Keratinocyte (primary cell): ENCODE measurements at regions not wholly inside any gene's neighbourhood (a gene's known extent, or its start where the extent isn't known, plus 50 kb on each side); places are given as distances from the start of the nearest gene placed in this dataset.

Experiments
- DNase-seq: peaks from one replicate; pipeline ENCODE4 v3.0.0-alpha.2; 2011; ENCODE audit warnings: low read depth, missing footprints, low spot score
- FAIRE-seq: peaks from 2 replicates; lab custom pipeline; 2011; peaks lifted over from hg19 to GRCh38; lab: Jason Lieb, UNC
- H2AFZ ChIP-seq: 2 replicates; pipeline ENCODE4 v1.6.0; 2012; ENCODE audit warnings: low read length, control low read depth, inconsistent platforms; ENCODE audit not compliant: control insufficient read depth
- H3K27ac ChIP-seq: 2 replicates; pipeline ENCODE4 v1.5.1; 2011; ENCODE audit warnings: low read length; ENCODE audit not compliant: control insufficient read depth, insufficient read depth
- H3K27me3 ChIP-seq: 3 replicates; pipeline ENCODE4 v1.6.0; 2011; ENCODE audit warnings: low read length; ENCODE audit not compliant: control insufficient read depth, insufficient read depth; ENCODE audit errors: extremely low read depth
- H3K36me3 ChIP-seq, 2 experiments: 2 replicates in 1 of 2; 3 replicates in 1 of 2; pipeline ENCODE4 v1.5.1; 2011; ENCODE audit warnings: low read length in 2 of 2, mild to moderate bottlenecking in 1 of 2; ENCODE audit not compliant: control insufficient read depth in 2 of 2, insufficient read depth in 2 of 2; ENCODE audit errors: extremely low read depth in 1 of 2
- H3K4me1 ChIP-seq: 3 replicates; pipeline ENCODE4 v1.5.1; 2011; ENCODE audit warnings: low read length; ENCODE audit not compliant: control insufficient read depth, insufficient read depth; ENCODE audit errors: extremely low read depth
- H3K4me2 ChIP-seq: 3 replicates; pipeline ENCODE4 v1.6.0; 2011; ENCODE audit warnings: low read depth, low read length; ENCODE audit not compliant: control insufficient read depth, insufficient read depth; ENCODE audit errors: extremely low read depth
- H3K4me3 ChIP-seq, 3 experiments: fragments of 200-600 bp in 1 of 3; sonication (generic) in 1 of 3; 2 replicates in 2 of 3; 3 replicates in 1 of 3; pipeline ENCODE4 v1.5.1; 2011 to 2016; ENCODE audit warnings: low read length in 3 of 3, mild to moderate bottlenecking in 3 of 3, control low read depth in 2 of 3, inconsistent platforms in 1 of 3, low read depth in 1 of 3, mixed read lengths in 1 of 3, mixed run types in 1 of 3, moderate library complexity in 1 of 3; ENCODE audit not compliant: control insufficient read depth in 2 of 3, insufficient read depth in 2 of 3; ENCODE audit errors: extremely low read depth in 1 of 3
- H3K79me2 ChIP-seq: 2 replicates; pipeline ENCODE4 v1.6.0; 2012; ENCODE audit warnings: low read length; ENCODE audit not compliant: control insufficient read depth, insufficient read depth
- H3K9ac ChIP-seq: 3 replicates; pipeline ENCODE4 v1.6.0; 2011; ENCODE audit warnings: low read length; ENCODE audit not compliant: control insufficient read depth, insufficient read depth; ENCODE audit errors: extremely low read depth
- H3K9me1 ChIP-seq: 3 replicates; pipeline ENCODE4 v1.6.0; 2011; ENCODE audit warnings: low read length; ENCODE audit not compliant: control insufficient read depth, insufficient read depth; ENCODE audit errors: extremely low read depth
- H3K9me3 ChIP-seq: 2 replicates; pipeline ENCODE4 v1.5.1; 2012; ENCODE audit warnings: low read depth, low read length; ENCODE audit not compliant: control insufficient read depth
- H4K20me1 ChIP-seq: 3 replicates; pipeline ENCODE4 v1.6.0; 2011; ENCODE audit warnings: low read length; ENCODE audit not compliant: control insufficient read depth, insufficient read depth; ENCODE audit errors: extremely low read depth
- CTCF ChIP-seq, 3 experiments: IDR thresholded peaks in 1 of 3; conservative IDR thresholded peaks in 1 of 3; optimal IDR thresholded peaks in 1 of 3; 2 replicates in 2 of 3; 3 replicates in 1 of 3; pipeline versions ENCODE3 to v1.5.1; 2011; ENCODE audit warnings: low read length in 3 of 3, mild to moderate bottlenecking in 3 of 3, moderate library complexity in 2 of 3, control low read depth in 1 of 3, inconsistent platforms in 1 of 3; ENCODE audit not compliant: insufficient read depth in 2 of 3; ENCODE audit errors: extremely low read depth in 1 of 3
- EZH2 ChIP-seq: IDR thresholded peaks from one replicate; pipeline ENCODE4 v1.6.1; 2012; ENCODE audit warnings: inconsistent platforms, mild to moderate bottlenecking, low read length, moderate library complexity
- dilution Hi-C: fragments of 300-500 bp; cut with MboI; formaldehyde crosslinking; loops from one replicate; pipeline ENCODE4 v1.7.0; 2020; ENCODE audit warnings: low sequenced_read_pairs; ENCODE audit not compliant: extremely low pct_ligation_motif_present

- Histone ChIP-seq H3K27me3 (no peaks in the 10 kb centered on the region), H3K79me2 (no peaks in the 10 kb centered on the region), H3K36me3 (no peaks in the 10 kb centered on the region), H3K9me1 (no peaks in the 10 kb centered on the region), H3K9me3 (no peaks in the 10 kb centered on the region), H2AFZ (no peak overlapping the region), H3K9ac (no peak overlapping the region), H3K4me3 (no peak overlapping the region), H4K20me1 (no peaks in the 10 kb centered on the region), H3K27ac (no peak overlapping the region), H3K4me1 (no peaks in the 10 kb centered on the region), H3K4me2 (no peak overlapping the region)
- DNase-seq (no peak), FAIRE-seq (no peak)
- dilution Hi-C loops, result no loop called here
- TF ChIP-seq EZH2, result no peak
- no peak for TF ChIP-seq CTCF (optimal IDR thresholded peaks at IDR 0.05 in 1 of 3, IDR thresholded peaks at IDR 0.05 in 1 of 3, conservative IDR thresholded peaks at IDR 0.05 in 1 of 3; ENCODE audit: extremely low read depth in 1 of 3, insufficient read depth in 2 of 3, low read length in 3 of 3)
Observed at GRCh38 chr4:133452678-133453077, 303.6 kb downstream of the PCDH10 start.

- Histone ChIP-seq H3K9ac (no peak overlapping the region), H3K9me3 (no peaks in the 10 kb centered on the region), H3K27ac (no peak overlapping the region), H3K36me3 (no peaks in the 10 kb centered on the region), H3K79me2 (no peaks in the 10 kb centered on the region), H3K9me1 (no peaks in the 10 kb centered on the region), H3K27me3 (no peaks in the 10 kb centered on the region), H2AFZ (no peak overlapping the region), H3K4me1 (no peaks in the 10 kb centered on the region), H4K20me1 (no peaks in the 10 kb centered on the region), H3K4me2 (no peak overlapping the region), H3K4me3 (no peak overlapping the region)
- dilution Hi-C loops, result no loop called here
- FAIRE-seq (no peak), DNase-seq (no peak)
- TF ChIP-seq CTCF (optimal IDR thresholded peaks at IDR 0.05 in 1 of 3, IDR thresholded peaks at IDR 0.05 in 1 of 3, conservative IDR thresholded peaks at IDR 0.05 in 1 of 3; ENCODE audit: extremely low read depth in 1 of 3, insufficient read depth in 2 of 3, low read length in 3 of 3) (no peak), EZH2 (no peak)
Observed at GRCh38 chr4:133450813-133451212, 301.7 kb downstream of the PCDH10 start.
